ENCODE measurements at regions not wholly inside any gene's neighbourhood (a gene's known extent, or its start where the extent isn't known, plus 50 kb on each side); places are given as distances from the start of the nearest gene placed in this dataset.

DNA sequence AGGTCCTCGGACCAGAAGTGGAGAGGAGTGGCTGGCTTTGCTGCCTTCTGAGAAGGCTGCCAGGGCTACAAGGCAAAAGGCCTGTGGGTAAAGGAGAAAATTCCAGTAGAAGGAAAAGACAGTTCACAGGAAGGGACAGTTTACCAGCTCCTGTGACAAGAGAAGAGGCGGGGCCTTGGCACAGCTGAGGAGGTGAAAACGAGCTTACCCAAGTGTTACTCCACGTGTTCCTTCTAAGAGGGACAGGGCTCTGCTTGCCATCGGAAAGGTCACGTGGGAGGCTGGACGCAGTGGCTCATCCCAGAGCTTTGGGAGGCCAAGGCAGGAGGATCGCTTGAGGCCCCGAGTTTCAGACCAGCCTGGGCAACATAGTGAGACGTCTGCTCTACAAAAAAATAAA is 129.4 kb upstream of the ZNF746 start:
- H3K4me3 ChIP-seq = no peak overlapping the region
- H3K36me3 ChIP-seq = no peaks in the 10 kb centered on the region
- DNase-seq = peak; percentile 51
- no peaks in the 10 kb centered on the region for H3K9me3 ChIP-seq
- intact Hi-C loops (cut with DNase I; ENCODE audit: low total_unique reads) = loop anchor here (10.0 kb wide), 2 partner anchors 122 to 202 kb away; no protein-coding TSS in a partner anchor
- TF ChIP-seq, protein P1, sequence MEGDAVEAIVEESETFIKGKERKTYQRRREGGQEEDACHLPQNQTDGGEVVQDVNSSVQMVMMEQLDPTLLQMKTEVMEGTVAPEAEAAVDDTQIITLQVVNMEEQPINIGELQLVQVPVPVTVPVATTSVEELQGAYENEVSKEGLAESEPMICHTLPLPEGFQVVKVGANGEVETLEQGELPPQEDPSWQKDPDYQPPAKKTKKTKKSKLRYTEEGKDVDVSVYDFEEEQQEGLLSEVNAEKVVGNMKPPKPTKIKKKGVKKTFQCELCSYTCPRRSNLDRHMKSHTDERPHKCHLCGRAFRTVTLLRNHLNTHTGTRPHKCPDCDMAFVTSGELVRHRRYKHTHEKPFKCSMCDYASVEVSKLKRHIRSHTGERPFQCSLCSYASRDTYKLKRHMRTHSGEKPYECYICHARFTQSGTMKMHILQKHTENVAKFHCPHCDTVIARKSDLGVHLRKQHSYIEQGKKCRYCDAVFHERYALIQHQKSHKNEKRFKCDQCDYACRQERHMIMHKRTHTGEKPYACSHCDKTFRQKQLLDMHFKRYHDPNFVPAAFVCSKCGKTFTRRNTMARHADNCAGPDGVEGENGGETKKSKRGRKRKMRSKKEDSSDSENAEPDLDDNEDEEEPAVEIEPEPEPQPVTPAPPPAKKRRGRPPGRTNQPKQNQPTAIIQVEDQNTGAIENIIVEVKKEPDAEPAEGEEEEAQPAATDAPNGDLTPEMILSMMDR (IDR thresholded peaks at IDR 0.05 in 8 of 11, conservative IDR thresholded peaks at IDR 0.05 in 3 of 11) = no peak
- TF ChIP-seq POLR2A (IDR thresholded peaks at IDR 0.05) (no peak), POLR2AphosphoS5 (IDR thresholded peaks at IDR 0.05) (no peak)
- H3K27me3 ChIP-seq (replicated peaks in 1 of 7) = peaks cover 0 to 5% (median 0%) of the 10 kb centered on the region in 7 donors
- H3K27ac ChIP-seq = no peak overlapping the region
- 79 to 90% (median 81%) methylated on average over 10 of the region's 10 CpGs for WGBS, 5 donors
- peaks cover 20 to 36% (median 30%) of the 10 kb centered on the region in 6 donors for H3K4me1 ChIP-seq

DNA sequence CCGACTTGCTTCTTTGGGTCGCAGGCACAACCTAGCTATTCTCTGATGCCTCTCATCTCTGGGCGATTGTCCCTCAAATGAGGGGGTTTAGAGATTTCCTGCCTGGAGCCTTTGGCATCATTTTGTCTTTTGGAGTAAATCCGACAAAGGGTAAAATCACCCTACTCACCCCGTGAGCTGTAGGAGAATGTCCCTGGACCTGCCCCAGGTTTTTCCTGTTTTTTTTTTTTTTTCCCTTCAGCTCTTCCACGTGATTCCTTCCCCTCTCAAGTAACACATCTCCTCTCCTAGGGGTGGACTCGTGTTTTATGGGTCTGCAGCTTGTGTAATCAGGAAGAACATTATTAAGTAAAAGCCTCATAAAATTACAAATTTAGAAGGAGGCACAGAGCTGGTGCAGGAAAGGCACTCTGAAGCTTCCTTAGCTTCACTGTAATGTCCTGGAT is 128.4 kb upstream of the ZNF746 start:
- no peaks in the 10 kb centered on the region for H3K9me3 ChIP-seq
- 48 to 57% (median 53%) methylated on average over 7 of the region's 7 CpGs for WGBS, 5 donors
- intact Hi-C loops (cut with DNase I; ENCODE audit: low total_unique reads) = loop anchor here (10.0 kb wide), 2 partner anchors 121 to 201 kb away; no protein-coding TSS in a partner anchor
- no peak for DNase-seq
- H3K4me1 ChIP-seq = peaks cover 20 to 46% (median 36%) of the 10 kb centered on the region in 6 donors
- no peak overlapping the region for H3K4me3 ChIP-seq
- H3K36me3 ChIP-seq = peaks cover 0 to 5% (median 3%) of the 10 kb centered on the region in 6 donors
- TF ChIP-seq, protein P1 (IDR thresholded peaks at IDR 0.05 in 8 of 11, conservative IDR thresholded peaks at IDR 0.05 in 3 of 11) = no peak
- TF ChIP-seq POLR2A (IDR thresholded peaks at IDR 0.05) = no peak
- TF ChIP-seq POLR2AphosphoS5 (IDR thresholded peaks at IDR 0.05) = no peak
- no peak overlapping the region for H3K27ac ChIP-seq
- H3K27me3 ChIP-seq (replicated peaks in 1 of 7) = no peaks in the 10 kb centered on the region

DNA sequence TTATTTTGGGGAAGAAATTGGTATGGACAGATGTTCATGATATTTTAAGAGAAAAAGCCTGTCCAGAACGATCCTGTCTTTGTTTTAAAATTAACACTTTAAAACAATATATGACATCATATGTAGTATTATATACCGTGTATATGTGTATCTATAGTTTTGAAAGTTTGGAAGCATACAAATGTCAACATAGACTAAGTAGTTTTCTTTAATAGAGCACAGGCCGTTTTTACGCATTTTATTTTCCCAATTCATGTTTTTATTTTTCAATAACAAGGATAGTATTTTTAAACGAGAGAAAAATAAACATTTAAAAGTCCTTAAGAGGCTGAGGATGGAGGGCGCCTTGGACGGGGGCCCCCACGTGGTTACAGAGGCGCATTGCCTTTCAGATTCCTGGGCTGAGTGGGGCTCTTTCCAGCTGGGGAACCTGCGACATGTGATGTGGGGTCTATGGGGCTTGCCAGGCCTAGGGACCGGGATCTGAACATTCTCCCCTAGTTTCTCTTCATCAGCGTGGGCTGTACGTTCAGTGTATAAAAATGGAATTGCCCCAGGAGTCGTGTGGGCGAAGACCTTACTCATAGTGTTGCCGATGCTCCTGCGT is 127.8 kb upstream of the ZNF746 start:
- H3K4me3 ChIP-seq = peak overlapping the region in 7 of 8 donors; percentile 73 to 92 (median 87)
- intact Hi-C loops (cut with DNase I; ENCODE audit: low total_unique reads) = loop anchor here (10.0 kb wide), 2 partner anchors 121 to 201 kb away; no protein-coding TSS in a partner anchor
- 29 to 39% (median 31%) methylated on average over 17 of the region's 17 CpGs for WGBS, 5 donors
- H3K27me3 ChIP-seq (replicated peaks in 1 of 7) = no peaks in the 10 kb centered on the region
- H3K9me3 ChIP-seq = no peaks in the 10 kb centered on the region
- peak overlapping the region; percentile 80 to 93 (median 90) for H3K27ac ChIP-seq
- DNase-seq = peak; percentile 88
- peaks cover 20 to 51% (median 41%) of the 10 kb centered on the region in 6 donors for H3K4me1 ChIP-seq
- TF ChIP-seq, protein P1 (IDR thresholded peaks at IDR 0.05 in 8 of 11, conservative IDR thresholded peaks at IDR 0.05 in 3 of 11) = peak in 10 of 11 experiments; percentile 7 to 78 (median 64)
- TF ChIP-seq POLR2A (IDR thresholded peaks at IDR 0.05) (no peak), POLR2AphosphoS5 (IDR thresholded peaks at IDR 0.05) (no peak)
- H3K36me3 ChIP-seq = peaks cover 0 to 10% (median 8%) of the 10 kb centered on the region in 6 donors

Measured in spleen (tissue), 11 donors.